ENCODE measurements at regions not wholly inside any gene's neighbourhood (a gene's known extent, or its start where the extent isn't known, plus 50 kb on each side); places are given as distances from the start of the nearest gene placed in this dataset.

GRCh38 chr3:118425272-118425837 is 609.3 kb downstream of the IGSF11 start:
- intact Hi-C loops (cut with micrococcal nuclease; ENCODE audit: unreplicated experiment), result no loop called here

GRCh38 chr3:118433825-118434224 is 600.8 kb downstream of the IGSF11 start:
- H3K27ac Mint-ChIP-seq (ENCODE audit: unreplicated experiment), result no peak overlapping the region
- no peaks in the 10 kb centered on the region for H3K9me3 Mint-ChIP-seq (ENCODE audit: low read depth, unreplicated experiment)
- no peaks in the 10 kb centered on the region for H3K27me3 Mint-ChIP-seq (ENCODE audit: unreplicated experiment)
- no peaks in the 10 kb centered on the region for H3K36me3 Mint-ChIP-seq (ENCODE audit: insufficient read depth, unreplicated experiment)
- no peaks in the 10 kb centered on the region for H3K4me1 Mint-ChIP-seq (ENCODE audit: low read depth, unreplicated experiment)
- no peak for TF ChIP-seq CTCF (IDR thresholded peaks at IDR 0.05; ENCODE audit: unreplicated experiment)
- CTCF ChIA-PET, result interaction anchor here (0.7 kb wide), 1 partner anchor 446 kb away, joined by 3 read pairs; no protein-coding TSS in a partner anchor
- no peak overlapping the region for H3K4me3 Mint-ChIP-seq (ENCODE audit: low read depth, unreplicated experiment)
- no peak for DNase-seq
- intact Hi-C loops (cut with micrococcal nuclease; ENCODE audit: unreplicated experiment), result no loop called here
- BruUV-seq (replicated peaks), result no TSS peak

More at GRCh38 chr3:118425272-118425837, 609.3 kb downstream of the IGSF11 start:
- no TSS peak for BruUV-seq (replicated peaks)
- H3K27me3 Mint-ChIP-seq (ENCODE audit: unreplicated experiment), result no peaks in the 10 kb centered on the region
- H3K4me3 Mint-ChIP-seq (ENCODE audit: low read depth, unreplicated experiment), result no peak overlapping the region
- H3K9me3 Mint-ChIP-seq (ENCODE audit: low read depth, unreplicated experiment), result no peaks in the 10 kb centered on the region
- no peak for TF ChIP-seq CTCF (IDR thresholded peaks at IDR 0.05; ENCODE audit: unreplicated experiment)
- H3K36me3 Mint-ChIP-seq (ENCODE audit: insufficient read depth, unreplicated experiment), result no peaks in the 10 kb centered on the region
- DNase-seq, result no peak
- CTCF ChIA-PET, result no interaction called here
- no peaks in the 10 kb centered on the region for H3K4me1 Mint-ChIP-seq (ENCODE audit: low read depth, unreplicated experiment)
- no peak overlapping the region for H3K27ac Mint-ChIP-seq (ENCODE audit: unreplicated experiment)

GRCh38 chr3:118435851-118436350 is 598.7 kb downstream of the IGSF11 start:
- intact Hi-C loops (cut with micrococcal nuclease; ENCODE audit: unreplicated experiment), result no loop called here
- H3K36me3 Mint-ChIP-seq (ENCODE audit: insufficient read depth, unreplicated experiment), result no peaks in the 10 kb centered on the region
- CTCF ChIA-PET, result no interaction called here
- no peaks in the 10 kb centered on the region for H3K9me3 Mint-ChIP-seq (ENCODE audit: low read depth, unreplicated experiment)
- BruUV-seq (replicated peaks), result no TSS peak
- H3K27ac Mint-ChIP-seq (ENCODE audit: unreplicated experiment), result no peak overlapping the region
- no peak for DNase-seq
- no peak for TF ChIP-seq CTCF (IDR thresholded peaks at IDR 0.05; ENCODE audit: unreplicated experiment)
- no peaks in the 10 kb centered on the region for H3K4me1 Mint-ChIP-seq (ENCODE audit: low read depth, unreplicated experiment)
- H3K4me3 Mint-ChIP-seq (ENCODE audit: low read depth, unreplicated experiment), result no peak overlapping the region
- no peaks in the 10 kb centered on the region for H3K27me3 Mint-ChIP-seq (ENCODE audit: unreplicated experiment)

- no peak for DNase-seq
- BruUV-seq (replicated peaks), result no TSS peak
- Mint-ChIP-seq H3K4me3 (ENCODE audit: low read depth, unreplicated experiment) (no peak overlapping the region), H3K27me3 (ENCODE audit: unreplicated experiment) (no peaks in the 10 kb centered on the region), H3K9me3 (ENCODE audit: low read depth, unreplicated experiment) (no peaks in the 10 kb centered on the region), H3K36me3 (ENCODE audit: insufficient read depth, unreplicated experiment) (no peaks in the 10 kb centered on the region), H3K4me1 (ENCODE audit: low read depth, unreplicated experiment) (no peaks in the 10 kb centered on the region), H3K27ac (ENCODE audit: unreplicated experiment) (no peak overlapping the region)
- intact Hi-C loops (cut with micrococcal nuclease; ENCODE audit: unreplicated experiment), result no loop called here
- no peak for TF ChIP-seq CTCF (IDR thresholded peaks at IDR 0.05; ENCODE audit: unreplicated experiment)
- CTCF ChIA-PET, result no interaction called here
Observed at GRCh38 chr3:118436697-118437262, 597.9 kb downstream of the IGSF11 start.
